GM20431 (cell line): ENCODE measurements at regions not wholly inside any gene's neighbourhood (a gene's known extent, or its start where the extent isn't known, plus 50 kb on each side); places are given as distances from the start of the nearest gene placed in this dataset.
"Not testable (repeated sequence)": the region's sequence is repeated elsewhere in the genome, so short reads cannot be mapped to it uniquely, and the experiment has no call there.

Source experiments
- in situ Hi-C: fragments of 300-500 bp; cut with MseI, MboI; formaldehyde crosslinking; loops from one replicate; pipeline ENCODE4 v1.15.0; 2020; ENCODE audit warnings: low sequenced_read_pairs; ENCODE audit not compliant: unreplicated experiment

GRCh38 chr3:139131951-139132350, 87.3 kb upstream of the PRR23C start:
- in situ Hi-C loops: no loop called here

- in situ Hi-C loops: no loop called here
Observed at GRCh38 chr3:139132976-139133375, 88.3 kb upstream of the PRR23C start.

GRCh38 chr3:139134678-139135372, 90.1 kb upstream of the PRR23C start:
- in situ Hi-C loops: no loop called here

DNA sequence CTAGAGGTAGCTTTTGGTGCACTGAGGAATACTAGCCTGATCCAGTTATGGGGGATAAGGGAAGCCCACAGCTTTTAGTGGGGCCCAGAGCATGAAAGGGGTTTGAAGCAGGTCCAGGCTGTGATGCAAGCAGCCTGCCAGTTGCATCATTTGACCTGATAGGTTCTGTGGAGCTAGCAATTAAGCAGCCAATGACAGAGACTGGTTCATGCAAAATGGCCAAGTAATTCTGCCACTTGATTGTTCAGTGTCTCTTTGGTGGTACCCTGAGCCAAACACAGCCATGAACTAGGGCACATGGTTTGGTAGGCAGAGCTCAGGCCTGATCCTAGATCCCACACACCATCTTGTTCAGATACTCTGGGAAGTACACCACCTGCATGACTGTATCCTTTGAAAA, 91.0 kb upstream of the PRR23C start:
- in situ Hi-C loops: no loop called here

DNA sequence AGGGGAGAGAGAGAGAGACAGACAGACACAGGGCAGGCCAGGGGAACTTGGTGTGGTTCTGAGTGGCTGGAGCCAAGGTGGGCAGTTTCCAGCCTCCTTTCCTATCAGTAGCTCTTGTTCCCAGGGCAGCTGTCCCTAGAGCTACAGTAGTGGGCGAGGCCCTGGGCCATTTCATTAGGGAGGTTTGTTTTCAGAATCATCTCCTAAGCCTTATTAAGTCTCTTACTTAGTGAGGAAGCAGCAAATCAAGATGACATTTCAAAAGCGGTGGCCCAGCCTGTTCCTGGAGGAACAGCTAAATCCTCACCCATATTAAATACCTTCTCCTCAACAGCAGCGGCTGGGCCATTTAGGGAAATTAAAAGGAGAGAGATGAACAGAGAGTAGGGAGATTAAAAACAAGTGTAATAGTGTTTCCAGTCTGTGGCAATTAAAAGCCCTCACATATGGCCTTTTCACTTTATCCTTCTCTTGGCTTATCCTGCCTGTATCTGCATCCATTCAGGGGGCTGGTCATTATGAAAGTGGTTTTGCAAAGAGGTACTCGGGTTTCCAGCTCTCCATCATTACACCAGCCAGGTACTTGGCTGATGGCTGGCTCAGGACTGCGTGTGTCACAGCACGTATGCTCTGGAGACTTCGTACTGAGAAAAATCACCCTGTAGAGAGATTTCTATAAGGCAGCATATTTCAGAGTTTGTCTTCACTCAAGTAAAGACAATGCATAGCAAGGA, 91.9 kb upstream of the PRR23C start:
- in situ Hi-C loops: no loop called here

- in situ Hi-C loops: no loop called here
Observed at GRCh38 chr3:139140553-139140952, 95.9 kb upstream of the PRR23C start.

DNA sequence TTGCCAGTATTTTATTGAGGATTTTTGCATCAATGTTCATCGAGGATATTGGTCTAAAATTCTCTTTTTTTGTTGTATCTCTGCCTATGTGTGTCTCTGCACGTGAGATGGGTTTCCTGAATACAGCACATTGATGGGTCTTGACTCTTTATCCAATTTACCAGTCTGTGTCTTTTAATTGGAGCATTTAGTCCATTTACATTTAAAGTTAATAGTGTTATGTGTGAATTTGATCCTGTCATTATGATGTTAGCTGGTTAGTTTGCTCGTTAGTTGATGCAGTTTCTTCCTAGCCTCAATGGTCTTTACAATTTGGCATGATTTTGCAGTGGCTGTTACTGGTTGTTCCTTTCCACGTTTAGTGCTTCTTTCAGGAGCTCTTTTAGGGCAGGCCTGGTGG, 101.3 kb upstream of the PRR23C start:
- in situ Hi-C loops: not testable (repeated sequence)

DNA sequence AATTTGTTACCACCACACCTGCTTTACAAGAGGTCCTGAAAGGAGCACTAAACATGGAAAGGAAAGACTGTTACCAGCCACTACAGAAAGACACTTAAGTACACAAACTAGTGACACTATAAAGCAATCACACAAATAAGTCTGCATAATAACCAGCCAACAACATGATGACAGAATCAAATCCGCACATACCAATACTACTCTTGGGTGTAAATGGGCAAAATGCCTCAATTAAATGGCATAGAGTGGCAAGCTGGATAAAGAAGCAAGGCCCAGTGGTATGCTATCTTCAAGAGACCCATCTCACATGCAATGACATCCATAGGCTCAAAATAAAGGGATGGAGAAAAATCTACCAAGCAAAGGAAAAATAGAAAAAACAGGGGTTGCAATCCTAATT, 106.8 kb upstream of the PRR23C start:
- in situ Hi-C loops: no loop called here

DNA sequence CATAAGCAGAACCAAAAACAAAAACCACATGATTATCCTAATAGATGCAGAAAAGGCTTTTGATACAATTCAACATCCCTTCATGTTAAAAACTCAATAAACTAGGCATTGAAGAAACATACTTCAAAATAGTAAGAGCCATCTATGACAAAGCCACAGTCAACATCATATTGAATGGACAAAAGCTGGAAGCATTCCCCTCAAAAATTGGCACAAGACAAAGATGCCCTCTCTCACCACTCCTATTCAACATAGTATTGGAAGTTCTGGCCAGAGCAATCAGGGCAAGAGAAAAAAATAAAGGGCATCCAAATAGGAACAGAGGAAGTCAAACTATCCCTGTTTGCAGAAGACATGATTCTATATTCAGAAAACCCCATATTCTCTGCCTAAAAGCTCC, 108.7 kb upstream of the PRR23C start:
- in situ Hi-C loops: not testable (repeated sequence)

GRCh38 chr3:139157161-139157932, 112.7 kb upstream of the PRR23C start:
- in situ Hi-C loops: no loop called here

DNA sequence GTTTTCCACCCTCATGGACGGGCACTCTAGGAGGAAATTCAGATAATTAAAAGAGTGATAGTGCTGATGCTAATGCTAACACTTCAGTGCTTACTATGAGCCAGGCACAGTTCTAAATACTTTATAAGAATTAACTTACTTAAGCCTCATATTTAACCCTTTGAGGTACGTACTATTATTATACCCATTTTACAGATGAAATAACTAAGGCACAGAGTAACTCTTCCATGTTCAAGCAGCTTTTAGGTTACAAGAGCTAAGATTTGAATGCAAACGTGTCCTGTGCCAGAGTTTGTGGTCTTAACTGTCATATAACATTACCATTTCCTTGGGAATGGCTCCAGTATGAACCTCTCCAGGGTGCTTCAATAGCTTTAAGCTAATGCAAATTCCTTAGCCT, 114.7 kb upstream of the PRR23C start:
- in situ Hi-C loops: no loop called here

DNA sequence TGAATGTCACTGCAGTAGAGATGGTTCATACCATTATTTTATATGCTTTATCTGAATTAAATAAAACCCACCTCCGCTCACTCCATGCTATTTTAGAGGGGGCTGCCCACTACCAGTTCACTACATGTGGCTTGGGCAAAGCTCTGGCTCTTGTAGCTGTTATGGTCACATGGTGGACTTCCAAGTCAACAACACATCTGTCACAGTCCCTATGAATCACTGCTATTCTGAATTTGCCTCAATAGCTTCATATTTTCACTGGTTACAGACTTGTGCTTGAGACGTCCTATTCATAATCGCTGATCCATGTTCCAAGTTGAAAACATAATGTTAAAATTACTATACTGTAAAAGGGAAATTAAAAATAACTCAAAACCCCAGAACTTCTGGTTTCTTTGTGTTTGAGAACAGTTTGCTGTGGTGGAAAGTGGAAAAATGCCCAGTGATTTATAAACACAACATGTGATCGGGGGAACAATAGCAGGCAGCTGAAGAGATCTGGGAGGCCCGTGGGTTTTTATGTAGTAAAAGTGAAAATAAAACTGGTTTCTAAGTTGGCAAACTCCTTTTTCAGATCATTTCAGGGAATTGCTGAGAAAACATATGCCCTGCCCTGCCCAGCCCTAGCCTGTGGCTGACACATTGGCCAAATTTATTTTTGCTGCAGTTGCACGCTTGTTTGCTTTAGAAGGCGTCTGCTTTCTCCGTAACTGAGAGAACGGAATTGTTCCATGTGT, 128.8 kb upstream of the PRR23C start:
- in situ Hi-C loops: no loop called here

DNA sequence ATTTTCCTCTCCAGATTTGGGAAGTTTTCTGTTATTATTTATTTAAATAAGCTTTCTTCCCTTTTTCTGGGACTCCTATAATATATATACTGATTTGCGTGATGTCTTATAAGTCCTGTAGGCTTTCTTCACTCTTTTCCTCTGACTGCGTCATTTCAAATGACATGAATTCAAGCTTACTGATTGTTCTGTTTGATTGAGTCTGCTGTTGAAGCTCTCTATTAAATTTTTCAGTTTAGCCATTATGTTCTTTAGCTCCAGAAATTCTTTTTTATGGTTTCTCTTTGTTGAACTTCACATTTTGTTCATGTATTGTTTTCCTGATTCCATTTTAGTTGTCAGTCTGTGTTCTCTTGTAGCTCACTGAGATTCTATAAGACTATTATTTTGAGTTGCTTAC, 135.8 kb upstream of the PRR23C start:
- in situ Hi-C loops: no loop called here

DNA sequence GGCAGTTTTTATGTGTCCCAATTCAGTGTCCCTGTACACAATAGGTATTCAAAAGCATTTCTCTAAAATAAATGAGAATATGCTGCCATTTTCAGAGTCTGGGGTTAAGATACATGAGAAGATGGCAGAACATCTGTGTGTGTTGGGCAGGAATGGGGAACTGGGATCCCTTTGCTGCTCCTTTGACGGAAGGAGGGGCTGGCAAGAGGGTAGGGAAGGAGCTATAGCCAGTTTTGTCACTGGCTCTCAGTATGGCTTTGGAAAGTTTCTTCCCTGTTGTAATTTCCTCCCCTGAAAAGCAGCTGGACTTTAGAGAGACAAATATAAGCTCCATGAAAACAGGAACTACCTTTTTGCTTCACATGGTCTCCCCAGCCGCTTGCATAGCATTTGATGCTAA, 137.5 kb upstream of the PRR23C start:
- in situ Hi-C loops: no loop called here

GRCh38 chr3:139182598-139182997, 137.9 kb upstream of the PRR23C start:
- in situ Hi-C loops: no loop called here

DNA sequence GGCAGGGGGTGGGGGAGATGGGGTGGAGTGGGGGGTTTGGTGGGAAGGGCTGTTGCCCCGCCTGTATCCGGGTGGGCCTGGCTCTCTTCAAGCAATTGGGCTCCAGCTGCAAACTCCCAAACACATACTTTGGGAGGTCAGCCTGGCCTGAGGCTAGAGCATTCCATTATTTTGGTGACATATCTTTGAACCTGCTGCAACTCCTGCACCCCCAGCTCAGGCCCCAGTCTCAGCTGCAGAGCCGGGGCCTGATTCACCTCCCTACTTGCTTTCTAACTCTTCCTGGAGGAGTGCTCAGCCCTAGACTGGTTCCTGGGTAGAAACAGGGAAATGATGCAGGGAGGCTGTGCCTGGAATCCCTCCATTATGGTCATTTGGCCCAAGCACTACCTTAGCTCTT, 140.8 kb upstream of the PRR23C start:
- in situ Hi-C loops: no loop called here

DNA sequence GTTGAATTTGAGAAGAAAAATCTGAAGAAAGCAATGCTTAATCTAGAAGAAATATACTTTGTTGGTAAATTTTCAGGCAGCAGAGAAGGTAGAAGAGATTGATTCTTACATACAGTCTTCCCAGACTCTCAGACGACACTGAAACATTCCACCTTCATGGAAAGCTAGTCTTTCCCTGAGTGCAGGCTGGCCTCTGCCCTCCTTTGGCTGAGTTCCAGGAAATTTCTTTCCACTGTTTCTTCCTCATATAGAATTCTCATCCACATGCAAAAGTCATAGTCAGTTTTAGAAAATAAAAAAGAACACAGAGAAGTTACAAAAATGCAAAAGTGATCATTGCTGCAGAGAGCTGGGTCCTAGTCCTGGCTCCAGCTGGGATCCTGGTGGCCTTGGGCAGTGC, 142.5 kb upstream of the PRR23C start:
- in situ Hi-C loops: no loop called here

- in situ Hi-C loops: no loop called here
Observed at GRCh38 chr3:139187648-139188047, 143.0 kb upstream of the PRR23C start.

DNA sequence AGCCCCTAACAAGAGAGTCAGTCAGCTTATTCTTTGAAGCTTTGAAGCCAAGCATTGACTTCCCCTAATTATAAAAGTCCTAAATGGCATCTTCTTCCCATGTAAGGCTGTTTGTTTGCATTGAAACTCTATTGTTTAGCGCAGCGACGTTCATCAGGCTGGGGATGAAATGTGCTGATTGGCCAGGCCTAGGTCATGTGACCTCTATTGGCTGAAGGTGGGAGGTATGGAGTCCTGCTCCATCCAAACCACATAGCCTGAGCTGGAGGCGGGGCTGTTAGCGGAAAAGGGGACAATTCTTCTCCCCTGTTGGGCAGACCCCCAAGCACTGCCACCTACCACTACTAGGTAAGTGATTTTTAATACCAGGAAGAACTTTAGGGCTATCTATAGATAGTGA, 145.3 kb upstream of the PRR23C start:
- in situ Hi-C loops: no loop called here

- in situ Hi-C loops: not testable (repeated sequence)
Observed at GRCh38 chr3:139194421-139194820, 149.4 kb upstream of the MRPS22 start.
